A549 (cell line): ENCODE measurements at regions not wholly inside any gene's neighbourhood (a gene's known extent, or its start where the extent isn't known, plus 50 kb on each side); places are given as distances from the start of the nearest gene placed in this dataset.

Experiments
- ATAC-seq, 2 experiments: fragments of 200-7000 bp in 1 of 2; fragments of >200 bp in 1 of 2; cut with Nextera tagmentation in 1 of 2; cut with Tn5 transposase in 1 of 2; 3 replicates each; pipeline versions ENCODE4 v1.8.0 to v1.9.1; 2018 to 2020; ENCODE audit warnings: mild to moderate bottlenecking in 1 of 2, moderate library complexity in 1 of 2
- CTCF ChIA-PET: fragments of 300-600 bp; sonication (Branson Sonifier 250); formaldehyde crosslinking; extraction: SDS; loops from one replicate; lab custom pipeline; 2021; ENCODE audit warnings: antibody characterized with exemption, inconsistent platforms; lab: Yijun Ruan, JAX
- POLR2A ChIA-PET: fragments of 350-600 bp; formaldehyde crosslinking; extraction: SDS; loops from one replicate; lab custom pipeline; 2021; ENCODE audit warnings: antibody characterized with exemption, inconsistent platforms; lab: Yijun Ruan, JAX
- DNase-seq, 2 experiments: peaks; one replicate each; pipeline versions ENCODE4 v3.0.0 to v3.0.0-alpha.2; 2011 to 2016; ENCODE audit warnings: low read depth in 1 of 2, low spot score in 1 of 2
- FAIRE-seq: peaks from 2 replicates; lab custom pipeline; 2011; peaks lifted over from hg19 to GRCh38; lab: Jason Lieb, UNC
- H3K27ac ChIP-seq, 2 experiments: fragments of >200 bp; sonication (Bioruptor Twin); formaldehyde crosslinking; 3 replicates each; pipeline ENCODE4 v1.5.1; 2016 to 2017
- H3K4me1 ChIP-seq: fragments of >200 bp; sonication (Bioruptor Twin); formaldehyde crosslinking; 3 replicates; pipeline ENCODE4 v1.6.1; 2016
- H3K4me2 ChIP-seq: fragments of >200 bp; sonication (Bioruptor Twin); formaldehyde crosslinking; 3 replicates; pipeline ENCODE4 v1.6.1; 2016
- H3K4me3 ChIP-seq: fragments of >200 bp; sonication (Bioruptor Twin); formaldehyde crosslinking; 3 replicates; pipeline ENCODE4 v1.5.1; 2016
- H3K9me3 ChIP-seq: fragments of >200 bp; sonication (Bioruptor Twin); formaldehyde crosslinking; 3 replicates; pipeline ENCODE4 v1.6.1; 2016
- BHLHE40 ChIP-seq: IDR thresholded peaks from 2 replicates; pipeline ENCODE4 v1.6.1; 2012; ENCODE audit warnings: low read depth, low read length, inconsistent platforms
- CBX2 ChIP-seq: fragments of 200-600 bp; sonication (generic); IDR thresholded peaks from 2 replicates; pipeline ENCODE4 v1.6.1; 2016; ENCODE audit warnings: low read depth, mild to moderate bottlenecking, borderline replicate concordance
- CBX8 ChIP-seq: fragments of 200-600 bp; sonication (generic); IDR thresholded peaks from 2 replicates; pipeline ENCODE4 v1.6.1; 2016
- CEBPB ChIP-seq, 2 experiments: fragments of >200 bp in 1 of 2; sonication (Bioruptor Twin) in 1 of 2; formaldehyde crosslinking in 1 of 2; IDR thresholded peaks; 2 replicates each; pipeline ENCODE4 v1.6.1; 2012 to 2016
- CHD2 ChIP-seq: fragments of 150-350 bp; IDR thresholded peaks from 2 replicates; pipeline ENCODE4 v1.6.1; 2014; ENCODE audit warnings: low read length; ENCODE audit not compliant: partially characterized antibody
- EHMT2 ChIP-seq: fragments of 200-600 bp; sonication (generic); IDR thresholded peaks from 2 replicates; pipeline ENCODE4 v1.6.1; 2016; ENCODE audit warnings: antibody characterized with exemption, low read depth, mild to moderate bottlenecking, moderate library complexity
- EP300 ChIP-seq, 2 experiments: fragments of >200 bp; sonication (Bioruptor Twin); formaldehyde crosslinking; IDR thresholded peaks; 2 replicates in 1 of 2; 3 replicates in 1 of 2; pipeline ENCODE4 v1.6.1; 2016 to 2017
- FOXS1 ChIP-seq: fragments of 250-450 bp; sonication (Bioruptor Pico); IDR thresholded peaks from 2 replicates; pipeline ENCODE4 v1.5.0; 2020; ENCODE audit warnings: mild to moderate bottlenecking, moderate library complexity
- GATA3 ChIP-seq: IDR thresholded peaks from 2 replicates; pipeline ENCODE4 v1.6.1; 2012; ENCODE audit warnings: borderline replicate concordance
- HDAC2 ChIP-seq: fragments of 200-600 bp; sonication (generic); IDR thresholded peaks from 2 replicates; pipeline ENCODE4 v1.6.1; 2016
- HOXA7 ChIP-seq: fragments of 250-450 bp; sonication (Bioruptor Pico); IDR thresholded peaks from 2 replicates; pipeline ENCODE4 v1.5.0; 2020; ENCODE audit warnings: mild to moderate bottlenecking, moderate library complexity
- HOXB13 ChIP-seq: fragments of 250-450 bp; sonication (Bioruptor Pico); IDR thresholded peaks from 2 replicates; pipeline ENCODE4 v1.5.0; 2020; ENCODE audit warnings: low read depth, mild to moderate bottlenecking, moderate library complexity
- HOXB5 ChIP-seq: fragments of 250-450 bp; sonication (Bioruptor Pico); IDR thresholded peaks from 2 replicates; pipeline ENCODE4 v1.5.0; 2020; ENCODE audit warnings: mild to moderate bottlenecking, moderate library complexity
- JUN ChIP-seq, 2 experiments: fragments of >200 bp; sonication (Bioruptor Twin); formaldehyde crosslinking; IDR thresholded peaks; 2 replicates in 1 of 2; 3 replicates in 1 of 2; pipeline ENCODE4 v1.6.1; 2016 to 2017
- JUNB ChIP-seq: fragments of >200 bp; sonication (Bioruptor Twin); formaldehyde crosslinking; IDR thresholded peaks from 2 replicates; pipeline ENCODE4 v1.6.1; 2016
- MAFK ChIP-seq: fragments of 450-650 bp; IDR thresholded peaks from 2 replicates; pipeline ENCODE4 v1.6.1; 2014; ENCODE audit not compliant: partially characterized antibody
- MAZ ChIP-seq: fragments of 150-350 bp; IDR thresholded peaks from 2 replicates; pipeline ENCODE4 v1.6.1; 2014; ENCODE audit warnings: antibody characterized with exemption, low read depth, low read length, borderline replicate concordance
- MYC ChIP-seq: IDR thresholded peaks from 2 replicates; pipeline ENCODE4 v1.6.1; 2012; ENCODE audit warnings: mild to moderate bottlenecking, inconsistent platforms, low read length, improper control_type of control experiment, borderline replicate concordance
- NFE2L2 ChIP-seq: fragments of 150-350 bp; conservative IDR thresholded peaks from 2 replicates; pipeline ENCODE4 v1.6.1; 2014; ENCODE audit warnings: low read length
- NPAS2 ChIP-seq: fragments of 250-450 bp; sonication (Bioruptor Pico); IDR thresholded peaks from 2 replicates; pipeline ENCODE4 v1.8.0; 2022; ENCODE audit warnings: mild to moderate bottlenecking, moderate library complexity, borderline replicate concordance
- NR3C1 ChIP-seq: fragments of >200 bp; sonication (Bioruptor Twin); formaldehyde crosslinking; IDR thresholded peaks from 3 replicates; pipeline ENCODE4 v1.6.1; 2017
- PHF8 ChIP-seq: fragments of 200-600 bp; sonication (generic); IDR thresholded peaks from 2 replicates; pipeline ENCODE4 v1.6.1; 2016; ENCODE audit warnings: low read depth, mild to moderate bottlenecking, antibody characterized with exemption, moderate library complexity, borderline replicate concordance
- POLR2A ChIP-seq: IDR thresholded peaks from 2 replicates; pipeline ENCODE4 v1.6.1; 2012; ENCODE audit warnings: mild to moderate bottlenecking, low read length
- POLR2AphosphoS2 ChIP-seq: conservative IDR thresholded peaks from 2 replicates; pipeline ENCODE4 v1.6.1; 2012; ENCODE audit warnings: low read length, improper control_type of control experiment, inconsistent platforms
- RARB ChIP-seq: fragments of 250-450 bp; sonication (Bioruptor Pico); IDR thresholded peaks from 2 replicates; pipeline ENCODE4 v1.8.0; 2021; ENCODE audit warnings: mild to moderate bottlenecking, moderate library complexity
- RFX5 ChIP-seq: fragments of 450-650 bp; IDR thresholded peaks from 2 replicates; pipeline ENCODE4 v1.7.1; 2014; ENCODE audit warnings: antibody characterized with exemption, mild to moderate bottlenecking, moderate library complexity
- SREBF2 ChIP-seq: fragments of 450-650 bp; IDR thresholded peaks from 2 replicates; pipeline ENCODE4 v1.6.1; 2014; ENCODE audit warnings: mild to moderate bottlenecking, moderate library complexity
- TP53 ChIP-seq: fragments of 250-450 bp; sonication (Bioruptor Pico); IDR thresholded peaks from 2 replicates; pipeline ENCODE4 v1.5.0; 2021; ENCODE audit warnings: mild to moderate bottlenecking, moderate library complexity
- ZFP36 ChIP-seq: fragments of 450-650 bp; IDR thresholded peaks from 2 replicates; pipeline ENCODE4 v1.6.1; 2014; ENCODE audit warnings: borderline replicate concordance; ENCODE audit not compliant: partially characterized antibody
- ZSCAN20 ChIP-seq: fragments of 250-450 bp; sonication (Bioruptor Pico); IDR thresholded peaks from 2 replicates; pipeline ENCODE4 v1.8.0; 2022; ENCODE audit warnings: mild to moderate bottlenecking, moderate library complexity
- WGBS: methylation state at CpG from one replicate; pipeline ENCODE4 v1.1.6; 2017; ENCODE audit errors: missing lambda C conversion rate; 5-methylcytosine and 5-hydroxymethylcytosine counted together
- TF ChIP-seq, protein P1 (sequence below): IDR thresholded peaks from 2 replicates; pipeline ENCODE4 v1.6.1; 2012
- TF ChIP-seq, protein P2 (sequence below): fragments of 450-650 bp; IDR thresholded peaks from 2 replicates; pipeline ENCODE4 v1.6.1; 2014; ENCODE audit warnings: antibody characterized with exemption
- TF ChIP-seq, protein P3 (sequence below): fragments of >200 bp; sonication (Bioruptor Twin); formaldehyde crosslinking; IDR thresholded peaks from 3 replicates; pipeline ENCODE4 v1.5.1; 2016
- TF ChIP-seq, protein P4 (sequence below): IDR thresholded peaks from 2 replicates; pipeline ENCODE4 v1.6.1; 2012; ENCODE audit warnings: low read depth, borderline replicate concordance

DNA sequence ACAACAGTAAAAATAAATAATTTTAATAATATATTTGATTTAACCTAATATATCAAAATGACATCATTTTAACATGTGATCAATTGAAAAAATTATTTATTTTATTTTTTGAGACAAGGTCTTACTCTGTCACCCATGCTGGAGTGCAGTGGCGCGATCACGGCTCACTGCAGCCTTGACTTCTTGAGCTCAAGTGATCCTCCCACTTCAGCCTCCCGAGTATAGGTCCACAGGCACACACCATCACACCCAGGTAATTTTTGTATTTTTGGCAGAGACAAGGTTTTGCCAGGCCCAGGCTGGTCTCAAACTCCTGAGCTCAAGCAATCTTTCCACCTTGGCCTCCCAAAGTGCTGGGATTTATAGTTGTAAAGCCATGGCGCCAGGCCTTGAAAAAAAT lies 126.7 kb upstream of the COPS8 start:
- no peak overlapping the region for H3K4me3 ChIP-seq
- ChIA-PET CTCF (no interaction called here), POLR2A (no interaction called here)
- H3K27ac ChIP-seq = no peak overlapping the region
- no peak overlapping the region for H3K4me2 ChIP-seq
- TF ChIP-seq CBX8 = no peak
- no peak for TF ChIP-seq HOXB13 (CRISPR knock-in tag)
- TF ChIP-seq MYC = no peak
- TF ChIP-seq, protein P1, sequence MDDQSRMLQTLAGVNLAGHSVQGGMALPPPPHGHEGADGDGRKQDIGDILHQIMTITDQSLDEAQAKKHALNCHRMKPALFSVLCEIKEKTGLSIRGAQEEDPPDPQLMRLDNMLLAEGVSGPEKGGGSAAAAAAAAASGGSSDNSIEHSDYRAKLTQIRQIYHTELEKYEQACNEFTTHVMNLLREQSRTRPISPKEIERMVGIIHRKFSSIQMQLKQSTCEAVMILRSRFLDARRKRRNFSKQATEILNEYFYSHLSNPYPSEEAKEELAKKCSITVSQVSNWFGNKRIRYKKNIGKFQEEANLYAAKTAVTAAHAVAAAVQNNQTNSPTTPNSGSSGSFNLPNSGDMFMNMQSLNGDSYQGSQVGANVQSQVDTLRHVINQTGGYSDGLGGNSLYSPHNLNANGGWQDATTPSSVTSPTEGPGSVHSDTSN = no peak
- no peak for TF ChIP-seq PHF8
- TF ChIP-seq NFE2L2 = no peak
- no peak for TF ChIP-seq FOXS1 (CRISPR knock-in tag)
- TF ChIP-seq CEBPB (IDR thresholded peaks at IDR 0.05) = no peak
- no peak for TF ChIP-seq JUN (IDR thresholded peaks at IDR 0.05)
- TF ChIP-seq JUNB = no peak
- H3K9me3 ChIP-seq = no peaks in the 10 kb centered on the region
- WGBS = 87% methylated on average over 5 of the region's 5 CpGs
- DNase-seq (no peak), FAIRE-seq (no peak), ATAC-seq (no peak)
- no peaks in the 10 kb centered on the region for H3K4me1 ChIP-seq

DNA sequence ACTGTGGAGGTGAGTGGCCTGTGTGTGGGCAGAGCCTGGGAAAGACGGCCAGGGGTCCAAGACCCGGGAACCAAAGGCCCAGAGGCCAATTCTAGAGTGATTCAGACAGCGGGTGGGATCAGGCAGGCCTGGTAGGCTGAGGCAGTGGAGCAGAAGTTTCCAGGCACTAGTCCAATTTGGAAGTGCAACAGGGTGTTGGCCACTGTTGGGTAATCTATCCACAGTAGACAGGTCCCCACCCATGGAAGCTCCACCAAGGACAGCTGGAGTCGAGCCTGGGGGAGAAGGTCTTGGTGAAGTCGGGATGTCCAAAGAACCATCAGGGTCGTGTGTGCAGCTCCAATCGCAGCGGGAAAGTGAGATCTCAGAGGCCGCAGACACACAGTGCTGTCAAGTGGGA lies 125.8 kb upstream of the COPS8 start:
- ChIA-PET CTCF (no interaction called here), POLR2A (no interaction called here)
- Histone ChIP-seq H3K4me3 (no peak overlapping the region), H3K9me3 (no peaks in the 10 kb centered on the region), H3K4me2 (no peak overlapping the region), H3K27ac (no peak overlapping the region), H3K4me1 (no peaks in the 10 kb centered on the region)
- WGBS = 58% methylated on average over 9 of the region's 9 CpGs
- TF ChIP-seq EHMT2 = no peak
- no peak for TF ChIP-seq JUN (IDR thresholded peaks at IDR 0.05)
- no peak for TF ChIP-seq CHD2
- TF ChIP-seq SREBF2 = no peak
- TF ChIP-seq HOXB5 (CRISPR knock-in tag) = no peak
- no peak for TF ChIP-seq ZFP36
- TF ChIP-seq RARB = no peak
- no peak for TF ChIP-seq HOXB13 (CRISPR knock-in tag)
- TF ChIP-seq MAZ = no peak
- TF ChIP-seq CBX8 = no peak
- TF ChIP-seq, protein P2, sequence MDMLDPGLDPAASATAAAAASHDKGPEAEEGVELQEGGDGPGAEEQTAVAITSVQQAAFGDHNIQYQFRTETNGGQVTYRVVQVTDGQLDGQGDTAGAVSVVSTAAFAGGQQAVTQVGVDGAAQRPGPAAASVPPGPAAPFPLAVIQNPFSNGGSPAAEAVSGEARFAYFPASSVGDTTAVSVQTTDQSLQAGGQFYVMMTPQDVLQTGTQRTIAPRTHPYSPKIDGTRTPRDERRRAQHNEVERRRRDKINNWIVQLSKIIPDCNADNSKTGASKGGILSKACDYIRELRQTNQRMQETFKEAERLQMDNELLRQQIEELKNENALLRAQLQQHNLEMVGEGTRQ = no peak
- no peak for TF ChIP-seq HDAC2
- TF ChIP-seq MAFK = no peak
- no peak for TF ChIP-seq CEBPB (IDR thresholded peaks at IDR 0.05)
- no peak for TF ChIP-seq ZSCAN20 (CRISPR knock-in tag)
- TF ChIP-seq EP300 (IDR thresholded peaks at IDR 0.05) = no peak
- no peak for TF ChIP-seq CBX2
- no peak for TF ChIP-seq HOXA7 (CRISPR knock-in tag)
- TF ChIP-seq PHF8 = no peak
- TF ChIP-seq TP53 (CRISPR knock-in tag) = no peak
- FAIRE-seq = no peak
- DNase-seq = no peak
- ATAC-seq = no peak

DNA sequence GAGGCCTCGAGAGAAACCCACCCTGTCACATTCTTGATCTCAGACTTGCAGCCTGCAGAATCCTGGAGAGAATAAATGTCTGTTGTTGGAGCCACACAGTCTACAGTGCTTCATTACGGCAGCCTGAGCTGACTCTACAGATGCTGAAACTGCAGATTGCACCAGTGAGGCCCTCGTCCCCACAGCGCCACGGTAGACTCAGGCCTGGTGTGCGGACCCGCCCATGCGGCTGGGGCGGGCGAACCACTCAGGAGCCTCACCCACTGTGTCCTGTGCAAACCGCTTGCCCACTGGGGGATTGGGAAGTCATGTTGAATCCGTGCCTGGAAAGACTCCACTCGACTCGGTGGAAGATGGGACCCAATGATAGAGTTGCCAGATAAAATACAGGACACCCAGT lies 125.2 kb upstream of the COPS8 start:
- FAIRE-seq = no peak
- DNase-seq = no peak
- CTCF ChIA-PET = no interaction called here
- no peaks in the 10 kb centered on the region for H3K4me1 ChIP-seq
- H3K27ac ChIP-seq = no peak overlapping the region
- no peak for ATAC-seq
- H3K9me3 ChIP-seq = no peaks in the 10 kb centered on the region
- H3K4me3 ChIP-seq = no peak overlapping the region
- POLR2A ChIA-PET = no interaction called here
- WGBS = 70% methylated on average over 11 of the region's 14 CpGs
- H3K4me2 ChIP-seq = no peak overlapping the region
- TF ChIP-seq NR3C1 (no peak), MAZ (no peak), CBX2 (no peak), POLR2AphosphoS2 (no peak), FOXS1 (CRISPR knock-in tag) (no peak), BHLHE40 (no peak), JUN (IDR thresholded peaks at IDR 0.05) (no peak), SREBF2 (no peak), NPAS2 (CRISPR knock-in tag) (no peak), RARB (no peak), POLR2A (no peak), RFX5 (no peak), GATA3 (no peak), HOXA7 (CRISPR knock-in tag) (no peak), ZSCAN20 (CRISPR knock-in tag) (no peak)
- TF ChIP-seq, protein P3, sequence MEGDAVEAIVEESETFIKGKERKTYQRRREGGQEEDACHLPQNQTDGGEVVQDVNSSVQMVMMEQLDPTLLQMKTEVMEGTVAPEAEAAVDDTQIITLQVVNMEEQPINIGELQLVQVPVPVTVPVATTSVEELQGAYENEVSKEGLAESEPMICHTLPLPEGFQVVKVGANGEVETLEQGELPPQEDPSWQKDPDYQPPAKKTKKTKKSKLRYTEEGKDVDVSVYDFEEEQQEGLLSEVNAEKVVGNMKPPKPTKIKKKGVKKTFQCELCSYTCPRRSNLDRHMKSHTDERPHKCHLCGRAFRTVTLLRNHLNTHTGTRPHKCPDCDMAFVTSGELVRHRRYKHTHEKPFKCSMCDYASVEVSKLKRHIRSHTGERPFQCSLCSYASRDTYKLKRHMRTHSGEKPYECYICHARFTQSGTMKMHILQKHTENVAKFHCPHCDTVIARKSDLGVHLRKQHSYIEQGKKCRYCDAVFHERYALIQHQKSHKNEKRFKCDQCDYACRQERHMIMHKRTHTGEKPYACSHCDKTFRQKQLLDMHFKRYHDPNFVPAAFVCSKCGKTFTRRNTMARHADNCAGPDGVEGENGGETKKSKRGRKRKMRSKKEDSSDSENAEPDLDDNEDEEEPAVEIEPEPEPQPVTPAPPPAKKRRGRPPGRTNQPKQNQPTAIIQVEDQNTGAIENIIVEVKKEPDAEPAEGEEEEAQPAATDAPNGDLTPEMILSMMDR = no peak
- TF ChIP-seq, protein P1 = no peak
- TF ChIP-seq, protein P4, sequence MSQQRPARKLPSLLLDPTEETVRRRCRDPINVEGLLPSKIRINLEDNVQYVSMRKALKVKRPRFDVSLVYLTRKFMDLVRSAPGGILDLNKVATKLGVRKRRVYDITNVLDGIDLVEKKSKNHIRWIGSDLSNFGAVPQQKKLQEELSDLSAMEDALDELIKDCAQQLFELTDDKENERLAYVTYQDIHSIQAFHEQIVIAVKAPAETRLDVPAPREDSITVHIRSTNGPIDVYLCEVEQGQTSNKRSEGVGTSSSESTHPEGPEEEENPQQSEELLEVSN = no peak
